Activated CD4-positive, alpha-beta T cell treated with anti-CD3 and anti-CD28 coated beads, Interleukin-2, amount 50 U/mL, for 24 hours (primary cell): ENCODE measurements at regions not wholly inside any gene's neighbourhood (a gene's known extent, or its start where the extent isn't known, plus 50 kb on each side); places are given as distances from the start of the nearest gene placed in this dataset.

Source experiments
- DNase-seq, 2 donors: peaks; one replicate each; pipeline ENCODE4 v3.0.0-alpha.2; 2020; ENCODE audit warnings: low read depth in 1 of 2, low spot score in 1 of 2

DNA sequence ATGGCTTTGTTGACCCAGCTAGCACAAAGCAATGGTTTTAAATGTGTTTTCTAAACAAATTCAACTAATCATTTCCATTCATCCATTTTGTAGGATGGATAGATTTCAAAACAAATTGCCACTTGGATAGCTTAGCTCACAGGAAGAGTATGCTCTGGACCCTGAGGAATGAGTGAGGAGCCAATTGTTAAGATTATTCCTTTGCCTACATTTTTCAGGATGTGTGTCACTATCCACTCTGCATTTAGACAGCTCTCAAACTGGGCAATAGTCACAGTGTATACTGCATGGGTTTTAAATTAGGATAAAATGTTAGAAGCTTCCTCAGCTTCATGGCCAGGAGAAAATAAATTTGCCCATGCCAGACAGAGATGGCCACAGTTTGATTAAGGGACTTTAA lies 605.6 kb upstream of the TEX47 start:
- DNase-seq: no peak

DNA sequence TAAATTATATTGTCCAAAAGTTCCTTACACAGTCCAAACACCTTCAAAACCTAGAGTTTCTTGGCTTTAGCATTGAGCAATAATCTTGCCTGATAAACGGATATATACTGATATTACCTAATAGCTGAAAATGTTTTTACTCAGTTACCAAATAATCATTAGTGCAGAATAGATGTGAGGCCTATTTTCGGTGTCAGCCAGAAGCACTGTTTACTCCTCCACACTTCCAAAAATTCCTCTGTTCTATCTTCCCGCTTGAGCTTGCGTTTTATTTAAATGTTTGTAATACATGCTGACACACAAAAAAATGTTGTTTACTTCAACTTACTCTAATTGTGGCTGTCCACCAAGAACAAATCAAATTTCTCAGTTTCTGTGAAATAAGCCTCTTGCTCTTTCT lies 606.2 kb upstream of the TEX47 start:
- DNase-seq: no peak

DNA sequence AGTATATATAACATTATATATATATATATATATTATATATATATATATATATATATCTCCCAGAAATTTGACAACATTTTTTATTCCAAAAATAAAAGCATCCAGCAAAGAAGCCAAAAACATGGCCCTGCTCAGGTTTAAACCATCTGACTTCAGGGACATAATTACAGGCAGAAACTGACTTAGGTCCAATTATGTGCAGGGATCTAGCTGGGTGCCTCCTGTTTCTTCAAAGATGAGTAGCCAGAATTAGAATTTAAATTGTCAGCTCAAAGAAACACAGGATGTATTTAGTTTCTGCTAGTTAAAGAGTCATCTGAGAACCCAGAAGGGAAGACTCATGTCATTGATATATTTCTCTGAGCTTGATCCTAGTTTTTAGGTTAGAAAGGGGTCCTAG lies 656.4 kb upstream of the TEX47 start:
- no peak for DNase-seq

DNA sequence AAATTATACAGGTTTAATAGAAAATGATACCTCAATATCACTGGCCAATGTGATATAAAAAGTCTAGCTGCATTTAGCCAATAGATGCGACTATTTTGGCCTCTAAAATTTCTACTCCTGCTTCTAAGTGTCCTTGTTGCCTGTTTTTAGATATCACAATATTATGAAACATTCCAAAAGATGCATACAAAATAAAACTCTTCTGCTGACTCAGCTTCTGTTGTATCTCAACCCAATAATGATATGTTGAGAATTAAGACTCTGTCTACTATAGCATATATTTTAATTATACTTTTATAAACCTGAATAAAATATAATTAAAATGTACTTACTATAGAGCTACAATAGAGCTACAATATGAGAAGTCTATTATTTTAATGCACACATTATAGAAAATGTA lies 661.0 kb upstream of the TEX47 start:
- no peak for DNase-seq

DNA sequence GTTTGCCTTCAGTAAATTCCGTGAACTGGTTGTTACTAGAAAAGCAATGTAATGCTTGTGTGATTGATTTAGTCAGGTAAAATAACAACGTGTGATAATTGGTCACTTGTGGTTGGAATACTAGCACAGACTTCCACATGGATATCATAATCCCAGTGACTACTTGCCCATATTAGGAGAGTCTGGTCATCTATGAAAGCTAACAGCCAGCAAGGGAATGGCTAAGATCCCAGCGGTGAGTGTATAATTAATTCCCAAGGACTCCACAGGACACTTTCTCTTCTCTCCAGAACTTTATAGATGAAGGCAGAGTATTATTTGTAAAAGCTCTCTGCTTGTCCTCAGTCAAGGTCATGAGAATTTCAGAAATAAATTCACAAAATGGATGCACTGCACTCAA lies 662.6 kb upstream of the TEX47 start:
- DNase-seq: no peak

DNA sequence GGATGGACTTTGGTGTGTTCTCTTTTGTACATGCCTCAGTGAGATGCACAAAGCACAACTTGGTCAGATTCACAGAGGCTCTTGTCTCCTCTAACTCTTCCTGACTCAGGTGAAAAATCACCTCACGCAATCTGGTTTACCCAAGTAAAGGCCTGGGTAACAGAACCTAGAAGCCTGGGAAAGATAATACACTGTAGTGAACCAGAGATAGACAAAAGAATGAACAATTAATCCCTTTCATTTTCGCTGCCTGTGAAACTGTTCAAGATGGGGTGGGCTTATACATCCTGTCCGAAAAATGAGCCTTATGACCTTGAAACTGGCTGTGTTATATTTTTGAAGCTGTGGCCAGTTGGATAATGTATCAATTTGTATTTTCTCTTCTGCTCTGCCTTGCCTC lies 678.9 kb upstream of the TEX47 start:
- DNase-seq: no peak

DNA sequence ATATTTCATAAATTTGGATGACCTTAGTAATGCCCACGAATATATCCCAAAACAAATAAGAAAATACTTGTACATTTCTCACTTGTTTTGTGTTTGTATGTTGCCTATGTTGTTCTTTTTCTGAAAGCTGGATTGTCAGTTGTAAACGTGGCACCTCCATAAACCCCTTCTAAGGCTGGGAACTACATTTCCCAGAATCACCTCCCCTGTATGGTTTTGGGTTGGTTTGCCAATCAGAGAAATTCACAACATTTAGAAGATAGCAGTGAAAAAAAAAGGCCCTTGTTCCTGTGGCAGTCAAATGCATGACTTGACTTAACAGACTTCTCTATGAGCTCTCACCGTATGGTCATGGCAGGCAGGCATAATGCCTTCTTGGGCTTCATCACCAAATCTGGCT lies 676.3 kb upstream of the STEAP1 start:
- DNase-seq: no peak

DNA sequence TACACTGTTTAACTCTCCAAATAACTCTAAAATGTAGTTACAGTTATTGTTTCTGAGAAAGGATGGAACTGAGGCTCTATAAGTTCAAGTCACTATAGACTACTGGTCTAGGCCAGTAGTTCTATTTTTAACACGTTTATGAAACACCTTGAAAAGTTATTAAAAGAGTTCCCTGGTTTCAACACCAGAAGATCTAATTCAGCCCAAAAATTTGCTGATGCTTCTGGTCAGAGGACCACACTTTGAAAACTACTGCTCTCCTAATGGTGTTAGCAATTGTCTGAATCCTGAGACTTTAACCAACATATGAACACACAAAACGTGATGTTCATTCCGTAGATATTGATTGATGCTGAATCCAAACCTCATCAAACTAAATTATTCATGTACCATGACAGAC lies 658.6 kb upstream of the STEAP1 start:
- DNase-seq: no peak

DNA sequence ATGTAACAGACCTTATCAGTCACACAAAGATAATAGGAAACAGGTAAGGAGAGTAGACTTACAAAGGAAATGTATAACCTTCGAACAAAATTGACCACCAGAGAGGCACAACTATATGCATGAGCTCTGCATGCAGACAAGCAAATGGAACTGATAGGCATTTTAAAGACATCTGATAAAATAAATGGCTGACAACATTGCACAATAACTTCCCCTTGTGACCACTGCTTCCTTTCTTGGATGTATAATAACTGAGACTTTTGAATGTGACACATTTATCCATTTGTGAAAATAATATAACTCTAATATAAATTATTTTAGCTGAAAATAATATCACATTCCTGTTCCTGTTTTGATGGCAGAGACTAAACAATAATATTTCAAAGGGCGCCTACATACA lies 654.2 kb upstream of the STEAP1 start:
- no peak for DNase-seq

DNA sequence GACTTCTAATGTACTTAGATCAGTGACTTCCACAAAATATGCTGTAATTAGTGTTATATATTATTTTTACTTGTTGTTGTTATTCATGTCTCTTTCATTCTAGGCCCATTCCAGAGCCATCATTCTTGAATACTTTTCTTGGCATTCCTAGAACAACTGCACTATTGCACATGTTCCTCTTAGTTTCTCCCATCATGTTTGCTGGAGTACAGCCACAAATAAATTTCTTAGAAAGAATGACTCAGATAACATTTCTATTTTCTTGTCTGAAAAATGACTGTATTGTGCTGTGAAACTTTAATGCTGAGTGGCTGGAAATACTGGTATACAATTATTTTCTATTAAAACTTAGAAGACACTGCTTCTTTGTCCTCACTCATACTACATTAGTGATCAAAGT lies 651.0 kb upstream of the STEAP1 start:
- no peak for DNase-seq

DNA sequence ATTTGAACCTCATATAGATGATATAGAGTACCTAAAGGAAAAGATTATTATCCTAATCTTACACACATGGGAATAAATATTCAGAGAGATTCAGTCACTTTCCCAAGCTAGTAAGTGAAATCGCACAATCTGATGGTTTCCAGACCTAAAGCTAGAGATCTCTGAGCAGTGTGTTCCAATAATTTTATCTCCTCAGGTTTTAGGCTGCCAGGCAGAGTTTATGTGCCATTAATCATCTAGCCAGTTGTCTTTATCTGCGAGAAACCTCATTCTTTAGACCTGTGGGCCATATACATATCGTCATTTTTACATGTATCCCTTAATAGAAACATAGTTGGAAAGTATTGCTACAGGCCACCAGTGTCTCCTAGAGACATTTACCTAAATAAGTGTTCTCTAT lies 647.2 kb upstream of the STEAP1 start:
- no peak for DNase-seq

DNA sequence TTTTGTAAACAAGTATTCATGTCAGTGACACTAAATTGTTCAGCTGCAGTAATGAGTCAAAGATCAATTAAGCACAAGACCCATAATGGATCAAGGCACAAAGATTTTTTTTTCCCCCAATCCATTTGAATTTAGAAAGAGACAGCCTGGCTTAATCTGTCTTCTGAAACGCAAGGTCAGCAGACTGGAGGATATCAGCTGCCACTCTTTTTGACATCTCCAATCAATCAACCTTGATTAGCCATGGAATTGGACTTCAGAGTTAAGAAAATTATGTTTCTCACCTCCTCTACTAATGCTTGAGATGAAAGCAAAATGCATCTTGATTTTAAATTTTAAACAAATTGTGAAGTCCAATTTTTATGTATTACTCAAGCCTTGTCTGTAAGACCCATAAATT lies 642.4 kb upstream of the STEAP1 start:
- DNase-seq: no peak

DNA sequence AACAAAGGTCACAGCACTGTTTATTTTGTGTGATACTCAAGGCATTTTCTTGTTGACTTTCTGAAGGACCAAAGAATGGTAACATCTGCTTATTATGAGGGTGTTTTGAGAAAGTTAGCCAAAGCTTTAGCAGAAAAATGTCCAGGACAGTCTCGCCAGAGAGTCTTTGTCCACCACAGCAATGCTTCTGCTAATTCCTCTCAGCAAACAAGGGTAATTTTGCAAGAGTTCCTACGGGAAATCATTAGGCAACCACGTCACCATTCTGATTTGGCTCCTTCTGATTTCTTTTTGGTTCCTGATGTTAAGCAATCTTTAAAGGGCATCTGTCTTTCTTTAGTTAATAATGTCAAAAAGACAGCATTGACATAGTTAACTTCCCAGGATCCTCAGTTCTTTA lies 639.3 kb upstream of the STEAP1 start:
- no peak for DNase-seq

DNA sequence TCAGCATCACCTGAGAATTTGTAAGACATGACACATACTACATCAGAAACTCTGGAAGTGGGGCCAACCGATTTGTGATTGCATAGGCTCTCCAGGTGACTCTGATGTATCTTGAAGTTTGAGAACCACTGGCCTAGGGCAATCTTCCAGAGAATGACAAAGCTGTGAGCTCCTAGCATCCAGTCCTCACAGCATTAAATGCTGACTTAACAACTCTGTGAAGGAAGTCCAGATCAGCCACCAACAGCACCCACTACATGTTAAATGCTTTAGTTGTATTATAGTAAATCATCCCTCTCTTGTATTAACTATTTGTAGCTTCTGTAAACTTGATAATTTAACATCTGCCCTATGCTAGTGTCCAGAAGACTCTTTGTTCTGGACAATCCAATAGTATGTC lies 636.5 kb upstream of the STEAP1 start:
- no peak for DNase-seq

DNA sequence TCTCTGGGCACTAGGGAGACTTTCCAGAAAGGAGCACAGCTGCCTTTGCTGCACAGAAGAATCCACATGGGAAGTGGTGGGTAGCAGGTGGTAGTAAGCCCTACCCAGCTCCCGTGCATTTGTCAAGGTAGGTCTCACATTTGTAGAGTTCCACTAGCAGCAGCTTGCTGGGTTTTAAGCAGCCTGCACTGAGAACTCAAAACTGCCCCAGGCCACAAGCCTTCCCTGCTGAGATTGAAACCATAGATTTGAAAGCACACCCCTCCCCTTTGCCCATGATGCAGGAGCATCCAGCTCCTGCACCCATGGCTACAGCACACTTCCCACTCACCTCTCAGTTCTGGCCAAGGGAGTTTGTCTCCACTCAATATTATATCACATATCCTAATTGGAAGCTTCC lies 604.5 kb upstream of the STEAP1 start:
- DNase-seq: no peak

DNA sequence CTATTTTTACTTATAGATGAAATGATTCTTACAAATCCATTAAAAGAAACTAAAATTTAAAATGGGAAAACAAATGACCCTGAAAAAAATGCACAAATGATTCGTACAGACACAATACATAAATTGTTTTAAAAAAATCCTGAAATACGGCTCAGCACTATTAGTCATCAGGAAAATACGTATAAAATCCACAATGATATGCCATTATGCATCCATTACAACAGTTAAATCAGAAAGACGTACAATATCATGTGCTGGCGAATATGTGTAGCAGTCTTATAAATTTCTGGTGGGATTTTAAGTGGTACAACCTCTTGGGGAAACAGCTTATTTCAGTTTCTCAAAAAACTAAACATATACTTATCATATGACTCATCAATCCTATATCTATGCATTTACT lies 600.1 kb upstream of the STEAP1 start:
- no peak for DNase-seq

DNA sequence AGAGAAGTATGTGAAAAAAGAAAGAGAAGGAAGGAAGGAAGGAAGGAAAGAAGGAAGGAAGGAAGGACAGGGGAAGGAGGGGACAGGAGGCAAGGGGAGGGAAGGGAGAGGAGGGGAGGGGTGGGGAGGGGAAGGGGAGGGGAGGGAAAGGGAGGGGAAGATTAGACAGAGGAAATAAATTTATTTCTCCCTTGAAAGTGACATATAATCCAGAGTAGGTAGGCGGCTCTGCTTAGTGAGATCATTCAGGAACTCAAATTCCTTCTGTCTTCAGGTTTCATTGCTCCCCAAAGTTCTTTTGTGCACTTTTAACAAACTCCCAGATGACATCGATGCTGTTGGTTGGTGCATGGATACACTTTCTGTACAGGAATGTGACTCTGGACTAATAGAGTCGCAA lies 594.7 kb upstream of the STEAP1 start:
- DNase-seq: no peak

DNA sequence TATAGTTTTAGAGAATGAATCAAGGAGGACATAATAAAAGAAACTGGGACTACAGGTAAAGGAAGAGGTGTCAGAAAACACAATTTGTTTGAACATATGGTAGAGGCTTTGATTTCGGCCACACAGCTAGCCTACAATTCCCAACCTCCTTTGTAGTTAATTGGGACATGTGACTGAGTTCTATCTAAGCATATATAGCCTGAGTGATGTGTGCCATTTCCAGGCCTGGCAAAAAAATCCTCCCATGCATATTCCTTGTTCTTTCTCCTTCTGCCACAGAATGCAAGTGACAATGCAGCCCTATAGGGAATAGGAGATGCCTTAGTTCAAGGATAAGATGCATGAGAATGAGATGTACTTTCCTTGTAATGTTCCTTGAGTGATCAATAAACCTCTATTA lies 590.7 kb upstream of the STEAP1 start:
- no peak for DNase-seq

DNA sequence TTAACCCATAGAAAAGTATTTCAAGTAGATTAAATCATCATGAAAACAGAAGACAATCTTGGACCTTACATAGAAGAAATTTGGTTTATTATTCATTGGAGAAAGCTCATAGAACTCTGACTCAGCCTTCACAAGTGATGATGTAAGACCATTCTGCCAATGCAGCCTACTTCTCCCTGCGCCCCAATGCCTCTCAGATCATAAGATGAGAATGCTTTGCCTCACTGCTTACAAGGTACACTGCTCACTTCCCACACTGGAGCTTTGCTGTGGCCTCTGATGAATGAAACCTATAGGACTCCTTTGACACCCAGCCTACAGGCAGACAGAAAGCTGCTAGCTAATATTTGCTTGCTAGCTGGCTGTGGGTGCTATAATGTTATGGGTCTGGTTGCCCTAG lies 569.4 kb upstream of the STEAP1 start:
- DNase-seq: no peak

DNA sequence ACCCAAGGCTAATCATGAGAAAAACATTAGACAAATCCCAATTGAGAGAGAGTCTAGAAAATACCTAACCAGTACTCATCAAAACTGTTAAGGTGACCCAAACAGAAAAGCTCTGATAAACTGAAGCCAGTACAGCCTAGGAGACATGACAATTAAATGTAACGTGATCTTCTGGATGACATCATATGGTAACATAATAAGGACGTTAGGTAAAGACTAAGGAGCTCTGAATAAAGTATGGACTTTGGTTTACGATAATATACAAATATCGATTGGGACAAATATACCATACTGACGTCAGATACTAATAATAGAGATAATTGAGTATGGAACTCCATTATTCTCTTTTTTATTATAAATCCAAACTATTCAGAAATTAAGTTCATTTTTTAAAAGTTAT lies 561.1 kb upstream of the STEAP1 start:
- no peak for DNase-seq

DNA sequence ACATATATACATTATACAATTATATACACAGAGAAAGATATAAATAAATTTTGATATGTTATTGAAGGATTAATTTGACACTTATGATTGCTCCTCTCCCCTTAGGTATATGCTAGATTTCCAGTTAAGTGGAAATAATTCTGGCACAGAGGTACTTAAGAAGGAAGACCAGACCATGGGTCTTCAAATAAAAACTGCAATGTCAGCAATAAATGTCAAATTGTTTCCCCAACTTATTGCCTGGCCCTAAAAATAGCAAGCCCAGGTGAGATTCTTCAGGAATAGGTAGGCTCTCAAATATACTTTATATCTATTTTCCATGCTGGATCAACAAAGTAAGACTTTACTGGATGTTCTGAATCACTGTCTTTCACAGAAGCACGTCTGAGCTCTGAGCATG lies 551.3 kb upstream of the STEAP1 start:
- no peak for DNase-seq

DNA sequence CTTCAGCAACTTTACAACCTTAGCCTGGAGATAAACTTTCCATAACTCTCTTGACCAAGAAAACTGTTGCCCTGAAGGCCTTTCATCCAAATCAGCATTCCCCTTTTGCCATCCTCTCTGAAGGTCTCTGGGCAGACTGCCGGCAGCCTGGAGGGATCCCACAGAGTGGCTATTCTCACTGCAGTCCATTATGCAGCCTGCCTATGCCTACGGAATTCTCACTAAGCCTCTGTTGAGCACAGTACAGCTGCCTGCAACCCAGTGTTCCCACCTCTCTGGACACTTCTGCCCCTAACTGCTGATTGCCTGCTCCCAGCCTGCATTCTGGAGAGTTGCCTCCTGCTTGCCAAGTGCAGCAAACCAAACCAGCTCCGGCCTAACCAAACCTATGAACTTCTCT lies 548.9 kb upstream of the STEAP1 start:
- DNase-seq: no peak

DNA sequence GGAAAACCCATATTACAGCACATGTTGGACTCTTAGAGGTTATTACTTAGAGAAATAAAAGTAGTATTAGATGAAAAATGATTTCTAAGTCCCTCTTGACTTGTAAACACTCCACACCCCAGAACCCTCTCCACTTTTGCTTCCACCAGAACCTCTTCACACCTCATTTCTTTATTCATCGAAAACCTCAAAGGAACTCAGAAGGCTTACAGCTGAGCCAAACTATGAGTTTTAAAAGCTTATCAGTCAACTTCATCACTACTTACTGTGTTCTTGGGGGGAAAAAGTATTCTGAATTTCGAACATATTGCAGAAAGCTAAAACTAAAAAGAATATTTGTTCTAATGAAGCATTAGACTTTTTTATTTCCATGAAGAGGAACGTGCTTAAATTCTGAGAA lies 547.8 kb upstream of the STEAP1 start:
- DNase-seq: no peak

DNA sequence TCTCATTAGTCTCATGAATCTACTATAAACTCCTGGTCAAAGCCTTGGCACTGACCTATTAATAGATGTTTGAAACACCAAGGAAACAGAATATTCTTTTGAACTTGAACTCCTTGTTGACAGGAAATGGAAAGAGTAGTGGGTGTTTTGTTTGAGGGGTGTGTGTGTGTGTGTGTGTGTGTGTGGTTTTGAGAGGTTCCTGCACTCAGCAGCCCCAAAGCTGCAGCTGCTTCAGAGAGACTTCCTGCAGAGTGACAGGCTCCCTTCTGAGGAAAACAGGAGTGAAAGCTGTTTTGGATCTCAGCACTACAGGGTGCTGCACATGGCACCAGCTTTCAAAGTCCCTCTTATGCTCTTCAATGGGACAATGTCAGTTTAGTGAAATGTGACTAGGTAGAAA lies 546.5 kb upstream of the STEAP1 start:
- peak in 1 of 2 donors; percentile 5 for DNase-seq
